ENCODE measurements at regions not wholly inside any gene's neighbourhood (a gene's known extent, or its start where the extent isn't known, plus 50 kb on each side); places are given as distances from the start of the nearest gene placed in this dataset.

DNA sequence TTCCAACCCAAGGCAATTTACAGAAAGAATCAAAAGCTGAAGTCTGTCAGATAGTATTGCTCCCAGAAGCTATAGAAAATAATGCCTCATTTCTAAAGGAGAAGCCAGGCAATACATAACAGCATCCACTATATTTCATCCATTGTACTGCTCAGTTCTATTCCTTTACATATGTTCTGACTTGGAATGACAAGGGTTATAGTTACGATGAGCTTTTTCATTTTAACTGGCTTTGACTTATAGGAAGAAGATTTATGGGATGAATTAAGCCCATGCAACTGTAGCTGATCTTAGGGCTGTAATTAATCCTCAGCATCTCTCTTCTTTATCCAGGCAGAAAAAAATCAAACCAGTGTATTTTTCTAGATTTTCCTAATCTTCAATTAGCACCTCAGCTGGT lies 676.3 kb upstream of the CCDC54 start:
- H3K9ac ChIP-seq (ENCODE audit: low read depth in 2 of 2, low read length in 2 of 2), result no peak overlapping the region
- DNase-seq, result no peak
- H3K36me3 ChIP-seq, result no peaks in the 10 kb centered on the region
- H3K27me3 ChIP-seq, result no peaks in the 10 kb centered on the region
- intact Hi-C loops (cut with DNase I), result no loop called here
- no peak overlapping the region for H3K4me3 ChIP-seq
- H3K9me3 ChIP-seq, result no peaks in the 10 kb centered on the region
- TF ChIP-seq, protein P1, sequence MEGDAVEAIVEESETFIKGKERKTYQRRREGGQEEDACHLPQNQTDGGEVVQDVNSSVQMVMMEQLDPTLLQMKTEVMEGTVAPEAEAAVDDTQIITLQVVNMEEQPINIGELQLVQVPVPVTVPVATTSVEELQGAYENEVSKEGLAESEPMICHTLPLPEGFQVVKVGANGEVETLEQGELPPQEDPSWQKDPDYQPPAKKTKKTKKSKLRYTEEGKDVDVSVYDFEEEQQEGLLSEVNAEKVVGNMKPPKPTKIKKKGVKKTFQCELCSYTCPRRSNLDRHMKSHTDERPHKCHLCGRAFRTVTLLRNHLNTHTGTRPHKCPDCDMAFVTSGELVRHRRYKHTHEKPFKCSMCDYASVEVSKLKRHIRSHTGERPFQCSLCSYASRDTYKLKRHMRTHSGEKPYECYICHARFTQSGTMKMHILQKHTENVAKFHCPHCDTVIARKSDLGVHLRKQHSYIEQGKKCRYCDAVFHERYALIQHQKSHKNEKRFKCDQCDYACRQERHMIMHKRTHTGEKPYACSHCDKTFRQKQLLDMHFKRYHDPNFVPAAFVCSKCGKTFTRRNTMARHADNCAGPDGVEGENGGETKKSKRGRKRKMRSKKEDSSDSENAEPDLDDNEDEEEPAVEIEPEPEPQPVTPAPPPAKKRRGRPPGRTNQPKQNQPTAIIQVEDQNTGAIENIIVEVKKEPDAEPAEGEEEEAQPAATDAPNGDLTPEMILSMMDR (IDR thresholded peaks at IDR 0.05), result no peak
- no peak overlapping the region for H3K27ac ChIP-seq
- no peaks in the 10 kb centered on the region for H3K4me1 ChIP-seq

DNA sequence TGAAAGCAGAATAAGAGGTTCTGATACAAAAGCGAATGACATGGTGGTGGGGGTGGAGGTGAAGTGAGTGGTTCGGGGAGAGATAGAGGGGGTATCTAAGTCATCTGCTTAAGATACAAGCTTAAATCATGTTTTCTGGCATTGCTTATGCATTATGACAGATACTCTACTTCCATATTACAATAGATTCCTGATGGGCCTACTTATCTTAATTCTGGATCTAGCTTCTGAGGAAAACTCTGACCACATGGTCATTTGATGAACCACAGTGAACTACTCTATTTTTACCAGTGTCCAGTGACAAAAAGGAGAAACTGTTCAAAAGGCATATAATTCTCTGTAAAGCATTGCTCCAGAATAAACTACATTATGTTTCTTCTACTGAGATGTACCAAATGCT lies 673.7 kb upstream of the CCDC54 start:
- Histone ChIP-seq H3K36me3 (no peaks in the 10 kb centered on the region), H3K9ac (ENCODE audit: low read depth in 2 of 2, low read length in 2 of 2) (no peak overlapping the region), H3K27me3 (no peaks in the 10 kb centered on the region), H3K4me3 (no peak overlapping the region), H3K27ac (no peak overlapping the region), H3K9me3 (no peaks in the 10 kb centered on the region), H3K4me1 (no peaks in the 10 kb centered on the region)
- no peak for DNase-seq
- TF ChIP-seq, protein P1 (IDR thresholded peaks at IDR 0.05), result no peak
- intact Hi-C loops (cut with DNase I), result no loop called here

DNA sequence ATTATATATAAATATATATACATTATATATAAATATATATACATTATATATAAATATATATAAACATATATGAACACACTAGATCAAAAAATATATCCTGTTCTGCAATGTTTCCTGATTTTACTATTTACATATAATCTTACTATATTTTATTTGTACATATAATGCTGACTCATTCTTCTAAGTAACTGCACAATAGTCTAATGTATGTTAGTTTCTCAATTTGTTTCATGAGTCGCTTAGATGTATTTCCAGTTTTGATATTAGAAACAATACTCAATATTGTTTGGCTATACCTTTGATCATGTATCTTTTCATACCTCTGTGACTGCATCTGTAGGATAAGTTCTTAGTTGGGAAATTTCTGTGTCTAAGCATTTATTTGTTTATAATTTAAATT lies 669.9 kb upstream of the CCDC54 start:
- H3K27ac ChIP-seq, result no peak overlapping the region
- TF ChIP-seq, protein P1 (IDR thresholded peaks at IDR 0.05), result no peak
- DNase-seq, result no peak
- H3K9me3 ChIP-seq, result no peaks in the 10 kb centered on the region
- no peaks in the 10 kb centered on the region for H3K4me1 ChIP-seq
- H3K27me3 ChIP-seq, result no peaks in the 10 kb centered on the region
- no peak overlapping the region for H3K9ac ChIP-seq (ENCODE audit: low read depth in 2 of 2, low read length in 2 of 2)
- intact Hi-C loops (cut with DNase I), result no loop called here
- H3K36me3 ChIP-seq, result no peaks in the 10 kb centered on the region
- no peak overlapping the region for H3K4me3 ChIP-seq

DNA sequence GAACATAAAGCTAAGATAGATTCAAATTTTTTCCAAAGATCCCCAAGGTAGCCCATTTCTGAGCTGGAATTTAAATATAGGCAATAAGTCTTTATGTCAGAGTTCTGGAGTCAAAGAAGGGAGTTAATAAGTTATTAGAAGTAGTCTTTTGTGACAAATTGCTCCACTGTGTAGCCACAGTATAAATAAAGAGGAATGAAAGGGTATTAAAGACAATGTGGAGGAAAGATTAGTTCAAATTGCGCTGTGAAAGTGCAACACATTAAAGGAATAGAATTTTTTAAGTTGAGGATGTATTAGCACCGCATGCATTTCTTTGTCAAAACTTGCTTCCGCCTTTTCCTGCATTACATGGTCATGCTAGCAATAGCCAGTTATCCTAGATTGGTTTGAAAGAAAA lies 666.6 kb upstream of the CCDC54 start:
- Histone ChIP-seq H3K36me3 (no peaks in the 10 kb centered on the region), H3K4me3 (no peak overlapping the region), H3K9ac (ENCODE audit: low read depth in 2 of 2, low read length in 2 of 2) (no peak overlapping the region), H3K9me3 (no peaks in the 10 kb centered on the region), H3K4me1 (no peaks in the 10 kb centered on the region), H3K27ac (no peak overlapping the region), H3K27me3 (no peaks in the 10 kb centered on the region)
- DNase-seq, result no peak
- TF ChIP-seq, protein P1 (IDR thresholded peaks at IDR 0.05), result no peak
- intact Hi-C loops (cut with DNase I), result no loop called here

DNA sequence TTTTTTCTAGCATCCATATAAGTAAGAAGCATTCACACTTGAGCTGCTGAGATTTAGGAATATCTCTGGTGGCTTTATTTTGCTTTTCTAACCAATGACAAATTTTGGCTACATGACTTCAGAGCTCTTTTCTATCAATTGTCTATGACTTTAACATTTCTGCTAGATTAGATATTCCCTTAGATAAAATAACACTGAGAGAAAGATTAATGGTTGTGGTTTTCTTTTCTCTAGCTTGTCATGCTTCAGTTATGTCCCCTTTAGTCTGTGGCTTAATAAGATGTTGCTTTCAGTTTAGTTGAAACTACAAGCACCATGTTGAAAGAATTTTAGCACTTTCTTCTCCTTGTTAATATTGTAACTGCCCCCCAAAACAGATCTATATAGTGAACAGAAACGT lies 665.6 kb upstream of the CCDC54 start:
- no peak for DNase-seq
- no peaks in the 10 kb centered on the region for H3K27me3 ChIP-seq
- no peak overlapping the region for H3K4me3 ChIP-seq
- intact Hi-C loops (cut with DNase I), result no loop called here
- no peaks in the 10 kb centered on the region for H3K9me3 ChIP-seq
- no peak overlapping the region for H3K9ac ChIP-seq (ENCODE audit: low read depth in 2 of 2, low read length in 2 of 2)
- no peaks in the 10 kb centered on the region for H3K36me3 ChIP-seq
- H3K4me1 ChIP-seq, result no peaks in the 10 kb centered on the region
- TF ChIP-seq, protein P1 (IDR thresholded peaks at IDR 0.05), result no peak
- no peak overlapping the region for H3K27ac ChIP-seq

DNA sequence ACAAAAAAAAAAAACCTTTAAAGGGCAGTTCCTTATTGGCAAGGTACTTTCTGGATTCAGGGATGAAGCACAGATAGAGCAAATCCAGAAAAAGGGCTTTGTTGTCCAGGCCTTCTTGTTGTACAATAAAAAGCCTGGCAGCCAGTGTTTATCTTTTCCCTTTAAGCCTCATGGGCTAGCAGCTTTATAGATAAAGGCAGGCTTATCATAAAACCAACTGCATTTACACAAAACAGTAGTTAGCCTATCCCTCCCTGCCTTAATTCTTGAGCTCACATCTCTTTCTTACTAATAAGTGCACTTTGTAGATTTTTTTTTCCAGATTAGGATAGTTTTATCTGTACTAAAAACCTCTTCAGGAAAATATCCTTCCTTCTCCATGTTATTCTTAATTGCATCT lies 662.8 kb upstream of the CCDC54 start:
- TF ChIP-seq, protein P1 (IDR thresholded peaks at IDR 0.05), result no peak
- DNase-seq, result no peak
- H3K9me3 ChIP-seq, result no peaks in the 10 kb centered on the region

More for the DNA sequence above, 662.8 kb upstream of the CCDC54 start:
- H3K27ac ChIP-seq, result no peak overlapping the region
- H3K4me3 ChIP-seq, result no peak overlapping the region
- no peaks in the 10 kb centered on the region for H3K27me3 ChIP-seq
- H3K36me3 ChIP-seq, result no peaks in the 10 kb centered on the region
- no peak overlapping the region for H3K9ac ChIP-seq (ENCODE audit: low read depth in 2 of 2, low read length in 2 of 2)
- no peaks in the 10 kb centered on the region for H3K4me1 ChIP-seq
- intact Hi-C loops (cut with DNase I), result no loop called here

All from colonic mucosa (tissue), 4 donors.